ENCODE measurements at regions not wholly inside any gene's neighbourhood (a gene's known extent, or its start where the extent isn't known, plus 50 kb on each side); places are given as distances from the start of the nearest gene placed in this dataset.

DNA sequence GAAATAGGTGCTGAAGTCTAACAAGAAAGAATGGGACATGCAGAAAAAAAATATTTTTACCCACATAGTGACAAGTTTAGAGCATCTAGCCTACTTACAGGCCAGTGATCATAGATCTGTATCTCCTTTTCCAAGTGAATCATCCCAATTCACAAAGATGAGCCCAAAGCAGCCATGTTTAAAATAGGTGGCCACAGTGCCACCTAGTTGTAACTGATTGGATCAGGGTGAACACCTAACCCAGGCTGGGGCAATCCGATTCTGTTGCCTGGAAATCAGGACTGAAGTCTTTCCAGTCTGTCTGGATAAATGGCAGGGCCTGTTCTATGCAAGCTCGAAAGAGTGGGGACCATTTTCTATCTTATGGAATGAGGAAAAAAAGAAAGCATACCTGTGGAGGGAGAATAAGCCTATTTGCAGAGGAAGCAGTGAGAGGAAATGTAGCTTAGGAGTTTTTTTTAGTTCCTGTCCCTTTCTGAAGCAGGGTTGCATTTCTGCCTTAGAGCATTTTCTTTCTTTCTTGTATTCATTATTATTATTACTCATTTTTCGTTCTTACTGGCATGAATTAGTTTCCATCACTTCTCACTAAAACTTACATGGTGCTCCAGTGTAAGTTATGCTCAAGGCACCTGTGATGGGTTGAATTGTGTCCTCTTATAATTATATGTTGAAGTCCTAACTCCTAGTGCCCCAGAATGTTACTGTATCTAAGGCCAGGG is 113.2 kb upstream of the RAG2 start:
- TF ChIP-seq CTCF (conservative IDR thresholded peaks at IDR 0.05) = peak; percentile 49
- no CpG with 5 or more reads among the region's 3 CpGs for WGBS (ENCODE audit: extremely low coverage, insufficient read length, low lambda C conversion rate)
- no peaks in the 10 kb centered on the region; a peak in 1 of 5 replicates for H3K9me3 Mint-ChIP-seq
- DNase-seq = no peak
- Histone ChIP-seq H3K4me1 (ENCODE audit: insufficient read depth, low read length) (no peaks in the 10 kb centered on the region), H4K20me1 (ENCODE audit: control insufficient read depth, insufficient read depth, insufficient read length) (no peaks in the 10 kb centered on the region), H2BK15ac (ENCODE audit: low read depth, low read length) (no peak overlapping the region), H3K4me2 (ENCODE audit: insufficient read depth, insufficient read length, low read length) (no peak overlapping the region), H3K14ac (ENCODE audit: insufficient read depth, low read length) (no peak overlapping the region), H3K9me3 (ENCODE audit: control insufficient read depth, low read depth, low read length) (no peaks in the 10 kb centered on the region), H2BK20ac (ENCODE audit: low read depth, low read length, poor library complexity, severe bottlenecking) (no peak overlapping the region), H3K23me2 (ENCODE audit: insufficient read length, low read depth, low read length, poor library complexity, severe bottlenecking) (no peaks in the 10 kb centered on the region), H3K9ac (ENCODE audit: extremely low read depth, insufficient read length, low read length) (no peak overlapping the region), H3K4ac (ENCODE audit: low read depth, low read length) (no peak overlapping the region), H4K5ac (ENCODE audit: insufficient read length, low read depth, low read length) (no peak overlapping the region), H3K79me1 (ENCODE audit: insufficient read depth, low read depth, low read length, poor library complexity, severe bottlenecking) (no peaks in the 10 kb centered on the region), H3K27ac (ENCODE audit: insufficient read length, low read depth, low read length) (no peak overlapping the region), H3K23ac (ENCODE audit: insufficient read length, low read depth, low read length) (no peak overlapping the region), H2AFZ (ENCODE audit: low read length) (no peak overlapping the region), H2BK12ac (ENCODE audit: insufficient read length, low read depth, low read length) (no peak overlapping the region), H2BK120ac (ENCODE audit: low read depth, low read length, poor library complexity, severe bottlenecking) (no peak overlapping the region), H3K27me3 (ENCODE audit: insufficient read depth, low read length) (no peaks in the 10 kb centered on the region), H2AK5ac (ENCODE audit: insufficient read length, low read length) (no peak overlapping the region), H3K79me2 (ENCODE audit: insufficient read depth, low read length) (no peaks in the 10 kb centered on the region), H3T11ph (ENCODE audit: low read length) (no peak overlapping the region), H3K56ac (ENCODE audit: insufficient read length, low read depth, low read length) (no peak overlapping the region), H2BK5ac (ENCODE audit: insufficient read length, low read length) (no peak overlapping the region), H4K8ac (replicated peaks; ENCODE audit: insufficient read length, low read depth, low read length) (no peak overlapping the region), H4K91ac (ENCODE audit: insufficient read length, low read depth, low read length) (no peak overlapping the region), H3K18ac (ENCODE audit: insufficient read length, low read depth, low read length) (no peak overlapping the region)
- H3K4me1 Mint-ChIP-seq = peaks cover 0 to 2% of the 10 kb centered on the region in 2 experiments; a peak in 1 of 4 replicates
- no peak overlapping the region for H3K4me3 Mint-ChIP-seq
- no peaks in the 10 kb centered on the region for H3K36me3 Mint-ChIP-seq (ENCODE audit: insufficient read depth in 1 of 3, low read depth in 3 of 3)
- no peak overlapping the region; a peak in 1 of 7 replicates for H3K27ac Mint-ChIP-seq
- H3K27me3 Mint-ChIP-seq (ENCODE audit: low read depth) = peaks cover 13% of the 10 kb centered on the region
